ENCODE measurements at regions not wholly inside any gene's neighbourhood (a gene's known extent, or its start where the extent isn't known, plus 50 kb on each side); places are given as distances from the start of the nearest gene placed in this dataset.

- Mint-ChIP-seq H3K27me3 (no peaks in the 10 kb centered on the region), H3K36me3 (ENCODE audit: low read depth) (no peaks in the 10 kb centered on the region), H3K27ac (no peak overlapping the region), H3K4me3 (no peak overlapping the region), H3K4me1 (no peaks in the 10 kb centered on the region), H3K9me3 (no peaks in the 10 kb centered on the region)
- DNase-seq = no peak
- intact Hi-C loops (cut with micrococcal nuclease) = no loop called here
Observed at GRCh38 chr10:128300290-128300824, 174.1 kb upstream of the MKI67 start.

DNA sequence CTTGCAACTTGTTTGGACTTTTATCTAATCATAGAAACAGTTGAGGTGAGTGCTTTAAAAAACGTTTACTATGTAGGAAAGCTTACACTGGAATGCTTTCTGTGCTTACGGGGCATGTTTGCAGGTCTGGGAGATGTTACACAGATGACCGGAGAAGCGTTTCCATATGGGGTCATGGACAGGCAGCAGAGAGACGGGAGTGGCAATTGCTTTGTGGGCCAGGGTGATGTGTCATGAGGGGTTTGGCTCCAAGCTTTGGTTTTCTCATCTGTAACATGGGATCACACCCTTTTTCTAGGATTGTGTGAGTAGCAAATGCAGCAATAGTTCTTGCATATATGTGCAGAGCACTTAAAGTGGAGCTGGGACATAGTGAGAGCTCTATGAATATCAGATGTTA, 174.8 kb upstream of the MKI67 start:
- no peaks in the 10 kb centered on the region for H3K4me1 Mint-ChIP-seq
- intact Hi-C loops (cut with micrococcal nuclease) = no loop called here

GRCh38 chr10:128302808-128303207, 176.6 kb upstream of the MKI67 start:
- no peak overlapping the region for H3K4me3 Mint-ChIP-seq
- H3K27me3 Mint-ChIP-seq = no peaks in the 10 kb centered on the region
- no peaks in the 10 kb centered on the region for H3K4me1 Mint-ChIP-seq
- intact Hi-C loops (cut with micrococcal nuclease) = no loop called here
- no peaks in the 10 kb centered on the region for H3K9me3 Mint-ChIP-seq
- H3K36me3 Mint-ChIP-seq (ENCODE audit: low read depth) = no peaks in the 10 kb centered on the region
- no peak for DNase-seq
- H3K27ac Mint-ChIP-seq = no peak overlapping the region

More for the DNA sequence above, 174.8 kb upstream of the MKI67 start:
- H3K9me3 Mint-ChIP-seq = no peaks in the 10 kb centered on the region
- H3K27me3 Mint-ChIP-seq = no peaks in the 10 kb centered on the region
- DNase-seq = no peak
- no peak overlapping the region for H3K4me3 Mint-ChIP-seq
- no peak overlapping the region for H3K27ac Mint-ChIP-seq
- H3K36me3 Mint-ChIP-seq (ENCODE audit: low read depth) = no peaks in the 10 kb centered on the region

- Mint-ChIP-seq H3K27me3 (no peaks in the 10 kb centered on the region), H3K9me3 (no peaks in the 10 kb centered on the region), H3K36me3 (ENCODE audit: low read depth) (no peaks in the 10 kb centered on the region), H3K4me1 (no peaks in the 10 kb centered on the region), H3K4me3 (no peak overlapping the region), H3K27ac (no peak overlapping the region)
- DNase-seq = no peak
- intact Hi-C loops (cut with micrococcal nuclease) = no loop called here
Observed at GRCh38 chr10:128304271-128304670, 178.0 kb upstream of the MKI67 start.

DNA sequence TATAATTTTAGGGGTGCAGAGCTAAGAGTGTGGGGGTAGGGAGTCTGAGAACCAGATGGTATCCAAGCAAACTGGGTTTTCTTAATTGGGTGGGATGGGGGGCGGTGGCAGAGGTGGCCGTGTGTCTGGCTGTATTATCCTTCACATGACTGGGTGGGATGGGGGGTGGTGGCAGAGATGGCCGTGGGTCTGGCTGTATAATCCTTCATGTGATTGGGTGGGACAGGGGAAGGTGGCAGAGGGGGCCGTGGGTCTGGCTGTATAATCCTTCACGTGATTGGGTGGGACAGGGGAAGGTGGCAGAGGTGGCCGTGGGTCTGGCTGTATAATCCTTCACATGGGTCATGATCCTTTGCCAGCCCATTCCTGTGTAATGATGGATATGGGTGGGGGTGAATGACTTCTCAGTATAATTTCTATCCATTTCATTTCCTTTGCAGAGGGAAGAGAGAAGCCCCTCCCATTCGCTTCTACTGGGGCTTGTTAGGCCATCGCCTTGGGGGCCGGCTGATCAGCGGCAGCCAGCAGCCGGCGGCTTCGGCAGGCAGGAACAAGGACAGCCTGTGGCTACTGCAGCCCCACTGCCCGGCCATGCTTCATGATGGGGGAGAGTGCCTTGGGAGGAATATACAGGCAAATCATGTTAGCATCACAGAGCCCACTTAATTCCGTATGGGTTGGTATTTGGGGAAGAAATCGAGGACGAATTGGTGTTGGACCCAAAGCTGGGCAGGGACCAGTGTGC, 179.6 kb upstream of the MKI67 start:
- no peaks in the 10 kb centered on the region for H3K36me3 Mint-ChIP-seq (ENCODE audit: low read depth)
- no peaks in the 10 kb centered on the region for H3K9me3 Mint-ChIP-seq
- H3K4me1 Mint-ChIP-seq = no peaks in the 10 kb centered on the region
- DNase-seq = no peak
- intact Hi-C loops (cut with micrococcal nuclease) = no loop called here
- H3K4me3 Mint-ChIP-seq = no peak overlapping the region
- no peaks in the 10 kb centered on the region for H3K27me3 Mint-ChIP-seq
- H3K27ac Mint-ChIP-seq = no peak overlapping the region

DNA sequence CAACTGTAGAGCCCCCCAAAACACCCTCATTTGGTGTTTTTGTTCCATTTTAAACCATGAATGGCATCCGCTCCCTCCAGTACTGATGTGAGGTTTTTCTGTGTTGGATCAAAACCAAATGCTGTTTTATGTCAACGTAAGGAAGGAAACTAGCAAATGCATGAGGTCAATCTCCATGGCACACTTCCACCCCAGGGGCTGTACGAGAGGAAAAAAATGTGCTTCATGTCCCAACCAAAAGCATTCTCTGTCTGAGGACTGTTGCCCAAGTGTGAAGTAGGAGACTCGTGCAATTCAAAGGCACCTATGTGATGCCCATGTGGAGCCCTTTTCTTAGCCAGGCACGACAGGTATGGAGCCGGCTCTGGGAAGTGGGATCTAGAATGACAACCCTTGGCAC, 180.3 kb upstream of the MKI67 start:
- no peaks in the 10 kb centered on the region for H3K27me3 Mint-ChIP-seq
- no peaks in the 10 kb centered on the region for H3K36me3 Mint-ChIP-seq (ENCODE audit: low read depth)
- no peaks in the 10 kb centered on the region for H3K9me3 Mint-ChIP-seq
- no peaks in the 10 kb centered on the region for H3K4me1 Mint-ChIP-seq
- H3K27ac Mint-ChIP-seq = no peak overlapping the region
- intact Hi-C loops (cut with micrococcal nuclease) = no loop called here
- H3K4me3 Mint-ChIP-seq = no peak overlapping the region
- no peak for DNase-seq

- Mint-ChIP-seq H3K36me3 (ENCODE audit: low read depth) (no peaks in the 10 kb centered on the region), H3K27me3 (no peaks in the 10 kb centered on the region), H3K27ac (no peak overlapping the region), H3K4me3 (no peak overlapping the region), H3K4me1 (no peaks in the 10 kb centered on the region), H3K9me3 (no peaks in the 10 kb centered on the region)
- DNase-seq = no peak
- intact Hi-C loops (cut with micrococcal nuclease) = no loop called here
Observed at GRCh38 chr10:128306966-128307365, 180.7 kb upstream of the MKI67 start.

GRCh38 chr10:128307820-128308219, 181.6 kb upstream of the MKI67 start:
- Mint-ChIP-seq H3K36me3 (ENCODE audit: low read depth) (no peaks in the 10 kb centered on the region), H3K9me3 (no peaks in the 10 kb centered on the region), H3K4me1 (no peaks in the 10 kb centered on the region), H3K27ac (no peak overlapping the region), H3K4me3 (no peak overlapping the region), H3K27me3 (no peaks in the 10 kb centered on the region)
- no peak for DNase-seq
- intact Hi-C loops (cut with micrococcal nuclease) = no loop called here

DNA sequence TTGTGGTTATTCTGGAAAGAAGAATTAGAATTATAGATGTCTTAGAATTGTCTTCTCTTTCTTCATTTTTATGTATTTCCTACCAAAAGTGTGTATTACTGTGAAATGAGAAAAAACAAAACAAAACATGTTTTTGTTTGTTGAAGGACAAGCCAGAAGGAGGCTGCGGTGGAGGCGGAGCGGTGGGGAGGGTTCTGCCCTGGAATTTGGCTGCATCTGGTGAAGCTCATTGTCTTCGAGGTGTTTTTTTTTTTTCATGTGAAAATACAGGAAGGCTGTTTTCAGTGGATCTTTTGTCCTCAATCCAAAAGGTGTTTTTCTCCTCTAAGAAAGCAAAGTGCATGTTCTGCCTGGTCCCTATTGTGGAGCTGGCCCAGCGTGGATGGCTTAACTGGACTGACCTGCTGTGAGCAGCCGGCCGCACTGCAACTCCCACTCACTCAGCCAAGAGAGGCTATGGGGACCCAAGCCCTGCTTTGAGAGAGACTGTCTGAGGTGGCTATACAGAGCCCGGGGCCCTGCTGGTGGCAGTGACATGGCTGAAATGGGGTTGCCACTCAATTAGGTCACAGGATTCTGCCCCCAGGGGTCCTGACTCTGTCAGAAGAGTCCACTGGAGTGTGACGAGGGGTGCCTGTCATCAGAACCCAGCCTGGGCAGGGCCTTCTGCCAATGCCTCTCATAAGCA, 184.9 kb upstream of the MKI67 start:
- H3K9me3 Mint-ChIP-seq = no peaks in the 10 kb centered on the region
- intact Hi-C loops (cut with micrococcal nuclease) = no loop called here
- H3K36me3 Mint-ChIP-seq (ENCODE audit: low read depth) = no peaks in the 10 kb centered on the region
- H3K4me1 Mint-ChIP-seq = no peaks in the 10 kb centered on the region
- DNase-seq = no peak
- H3K27ac Mint-ChIP-seq = no peak overlapping the region
- no peaks in the 10 kb centered on the region for H3K27me3 Mint-ChIP-seq
- no peak overlapping the region for H3K4me3 Mint-ChIP-seq

DNA sequence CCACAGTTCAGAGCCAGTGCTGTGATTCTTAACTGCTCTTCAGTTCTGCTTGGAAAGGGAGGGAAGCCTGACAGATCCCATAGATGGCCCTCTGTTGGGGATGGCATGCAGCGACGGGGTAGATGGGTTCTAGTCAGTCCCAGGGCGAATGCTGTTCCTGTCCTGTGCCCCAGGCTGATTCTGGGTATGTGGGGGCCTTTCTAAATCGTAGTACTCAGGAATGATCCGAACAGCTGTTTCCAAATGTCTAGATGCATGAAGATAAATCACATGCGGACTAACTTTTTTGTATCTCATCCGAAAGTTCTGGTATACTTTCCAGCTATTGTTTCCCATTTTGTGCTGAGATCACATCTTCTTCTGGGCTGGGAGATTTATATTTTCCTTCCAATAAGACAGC, 186.0 kb upstream of the MKI67 start:
- Mint-ChIP-seq H3K27me3 (no peaks in the 10 kb centered on the region), H3K4me3 (no peak overlapping the region), H3K4me1 (no peaks in the 10 kb centered on the region), H3K27ac (no peak overlapping the region), H3K9me3 (no peaks in the 10 kb centered on the region), H3K36me3 (ENCODE audit: low read depth) (no peaks in the 10 kb centered on the region)
- intact Hi-C loops (cut with micrococcal nuclease) = no loop called here
- no peak for DNase-seq

- Mint-ChIP-seq H3K27me3 (no peaks in the 10 kb centered on the region), H3K4me1 (no peaks in the 10 kb centered on the region), H3K36me3 (ENCODE audit: low read depth) (no peaks in the 10 kb centered on the region), H3K9me3 (no peaks in the 10 kb centered on the region), H3K27ac (no peak overlapping the region), H3K4me3 (no peak overlapping the region)
- DNase-seq = no peak
- intact Hi-C loops (cut with micrococcal nuclease) = no loop called here
Observed at GRCh38 chr10:128314686-128315085, 188.5 kb upstream of the MKI67 start.

DNA sequence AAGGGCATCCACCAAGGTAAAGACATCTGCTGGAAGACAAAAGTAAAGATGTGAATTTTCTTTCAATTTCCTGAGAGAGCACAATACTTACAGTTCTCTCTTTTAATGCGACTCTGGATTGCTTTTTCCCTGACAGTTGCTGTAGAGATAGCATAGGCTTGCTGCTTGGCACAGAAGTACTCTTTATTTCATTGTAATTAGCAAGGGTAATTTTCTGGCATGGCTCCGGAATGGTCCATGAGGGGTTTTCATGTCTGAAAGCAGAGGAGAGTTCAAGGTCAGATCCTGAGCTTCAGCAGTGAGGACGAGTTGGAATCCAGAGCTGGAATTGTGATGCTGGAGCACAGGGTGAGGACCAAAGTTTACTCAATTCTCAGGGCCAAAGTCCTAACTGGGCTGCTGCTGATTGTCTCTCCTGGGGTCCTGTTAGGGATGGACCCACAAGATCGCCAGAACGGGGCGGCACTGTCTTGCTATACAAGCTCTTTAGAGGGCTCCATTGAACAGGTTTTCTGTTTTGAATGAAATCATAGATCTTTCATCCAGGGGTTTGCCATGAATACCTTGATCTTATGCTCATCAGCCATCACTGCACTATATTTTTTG, 190.0 kb upstream of the MKI67 start:
- DNase-seq = no peak
- Mint-ChIP-seq H3K27me3 (no peaks in the 10 kb centered on the region), H3K36me3 (ENCODE audit: low read depth) (no peaks in the 10 kb centered on the region), H3K9me3 (no peaks in the 10 kb centered on the region), H3K27ac (no peak overlapping the region), H3K4me1 (no peaks in the 10 kb centered on the region), H3K4me3 (no peak overlapping the region)
- intact Hi-C loops (cut with micrococcal nuclease) = no loop called here

GRCh38 chr10:128316925-128317324, 190.7 kb upstream of the MKI67 start:
- Mint-ChIP-seq H3K27ac (no peak overlapping the region), H3K27me3 (no peaks in the 10 kb centered on the region), H3K4me1 (no peaks in the 10 kb centered on the region), H3K4me3 (no peak overlapping the region), H3K9me3 (no peaks in the 10 kb centered on the region), H3K36me3 (ENCODE audit: low read depth) (no peaks in the 10 kb centered on the region)
- intact Hi-C loops (cut with micrococcal nuclease) = no loop called here
- DNase-seq = no peak

DNA sequence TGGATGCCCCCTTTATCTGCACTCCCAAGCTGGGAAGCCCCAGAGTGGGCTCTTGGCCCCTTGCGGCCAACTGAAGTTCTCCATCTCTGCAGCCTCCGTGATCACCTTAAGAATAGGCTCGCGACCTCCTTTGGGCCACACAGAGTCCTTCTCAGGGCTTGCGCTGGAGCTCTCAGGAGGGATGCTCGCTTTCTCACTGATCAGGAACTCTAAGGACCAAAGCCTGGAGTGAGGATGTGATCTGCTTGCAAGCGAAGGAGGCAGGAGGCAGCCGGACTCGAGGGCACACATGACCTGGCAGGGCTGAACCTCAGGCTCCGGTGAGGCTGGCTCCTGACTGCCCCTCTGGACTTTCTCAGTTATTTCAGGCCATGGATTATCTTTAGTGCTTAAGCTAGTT, 192.1 kb upstream of the MKI67 start:
- intact Hi-C loops (cut with micrococcal nuclease) = no loop called here
- no peaks in the 10 kb centered on the region for H3K36me3 Mint-ChIP-seq (ENCODE audit: low read depth)
- H3K9me3 Mint-ChIP-seq = no peaks in the 10 kb centered on the region

More for the DNA sequence above, 192.1 kb upstream of the MKI67 start:
- Mint-ChIP-seq H3K4me1 (no peaks in the 10 kb centered on the region), H3K27me3 (no peaks in the 10 kb centered on the region), H3K4me3 (no peak overlapping the region), H3K27ac (no peak overlapping the region)
- DNase-seq = no peak

All from activated CD4-positive, alpha-beta T cell treated with anti-CD3 and anti-CD28 coated beads, Interleukin-2, amount 10 ng/mL, durations not matched to agents 24 days and 14 days (primary cell).